ENCODE measurements at regions not wholly inside any gene's neighbourhood (a gene's known extent, or its start where the extent isn't known, plus 50 kb on each side); places are given as distances from the start of the nearest gene placed in this dataset.

DNA sequence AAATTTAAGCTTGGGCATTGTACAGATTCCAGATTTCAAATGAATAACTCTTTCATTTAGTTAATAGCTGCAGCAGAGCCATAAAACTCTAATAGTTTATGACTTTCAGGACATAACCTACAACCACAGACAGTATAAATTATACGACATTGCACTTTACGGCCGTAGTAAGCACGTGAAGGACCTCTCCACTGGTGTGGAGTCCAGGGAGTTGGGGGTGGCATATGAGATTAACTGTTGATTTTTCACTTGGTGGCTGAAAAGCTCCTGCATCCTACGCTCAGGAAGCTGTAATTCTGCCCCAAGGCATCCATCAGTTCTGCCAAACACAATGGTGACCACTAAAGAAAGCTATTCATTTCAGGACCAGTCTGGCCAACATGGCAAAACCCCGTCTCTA, 376.2 kb downstream of the SOX11 start:
- no peak for DNase-seq (ENCODE audit: low spot score)

DNA sequence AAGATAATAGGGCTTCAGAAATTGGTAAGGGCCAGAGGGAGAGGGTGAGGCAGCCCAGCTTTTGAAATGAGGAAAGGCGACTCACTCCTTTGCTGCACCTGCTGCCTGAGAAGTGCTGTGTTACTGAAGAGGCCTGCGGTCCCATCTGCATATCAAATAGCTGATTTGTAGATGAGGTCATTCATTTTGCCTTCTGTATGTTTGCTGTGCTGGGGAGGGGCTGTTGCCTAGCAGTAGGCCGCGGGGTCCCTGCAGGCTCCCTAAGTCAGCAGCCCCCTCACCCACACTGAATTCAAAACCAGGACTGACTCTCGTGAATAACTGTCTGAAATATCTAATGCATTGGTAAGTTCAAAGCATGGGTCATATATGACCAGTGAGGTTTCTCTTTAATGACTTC, 377.2 kb downstream of the SOX11 start:
- DNase-seq (ENCODE audit: low spot score) = no peak

DNA sequence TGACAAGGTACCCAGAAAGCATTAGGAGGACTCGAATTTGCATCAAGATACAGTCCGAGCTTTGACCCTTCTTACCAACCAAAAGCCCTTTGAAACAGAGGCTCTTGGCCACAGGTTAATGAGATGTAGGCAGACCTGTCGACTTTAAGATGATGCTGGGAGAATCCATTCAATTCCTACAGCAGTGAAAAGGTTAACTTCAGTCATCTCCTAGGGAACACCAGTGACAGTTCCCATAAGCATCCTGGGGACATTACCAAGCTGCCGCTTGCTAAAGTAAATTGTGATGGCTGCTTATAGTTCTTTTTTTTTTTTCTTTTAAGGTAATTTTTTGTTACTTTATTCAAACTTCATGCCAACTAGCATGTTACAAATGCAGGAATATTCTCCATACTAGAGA, 379.3 kb downstream of the SOX11 start:
- no peak for DNase-seq (ENCODE audit: low spot score)

DNA sequence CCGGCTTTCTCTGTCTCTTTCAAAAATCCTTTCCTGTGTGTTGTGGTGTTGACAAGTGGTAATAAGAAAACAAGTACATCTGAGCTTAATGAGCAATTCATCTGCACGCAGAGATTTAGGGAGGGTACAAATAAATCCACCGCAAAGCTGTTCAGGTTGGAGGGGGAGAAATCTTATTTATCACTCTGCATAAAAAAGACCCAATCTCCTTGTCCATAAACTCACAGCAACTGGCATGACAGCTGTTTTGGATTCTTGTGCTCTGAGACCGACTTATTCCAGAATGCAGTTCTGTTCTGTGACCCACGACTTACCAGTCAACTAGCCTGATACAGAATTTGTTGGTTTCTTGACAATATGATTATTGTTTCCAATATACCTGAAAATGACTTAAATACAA, 380.1 kb downstream of the SOX11 start:
- DNase-seq (ENCODE audit: low spot score) = no peak

DNA sequence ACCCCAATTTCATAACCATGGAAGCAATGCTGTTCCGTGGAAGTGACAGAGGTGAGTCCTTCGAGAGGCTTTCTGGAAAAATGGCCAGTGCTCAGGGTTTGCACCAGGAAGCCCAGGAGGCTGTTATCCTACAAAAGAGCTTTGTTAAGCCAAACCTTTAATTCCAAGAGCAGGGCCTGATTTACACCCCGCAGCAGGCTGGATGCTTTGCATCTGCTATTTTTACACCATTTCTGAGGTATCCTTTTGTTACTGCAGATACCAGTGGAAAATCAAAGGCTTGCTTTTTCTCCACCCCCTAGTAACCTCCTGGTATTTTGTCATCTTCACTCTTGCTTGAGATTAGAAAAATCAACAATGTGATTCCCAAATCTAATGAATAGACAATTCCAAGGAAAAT, 380.6 kb downstream of the SOX11 start:
- DNase-seq (ENCODE audit: low spot score) = no peak

DNA sequence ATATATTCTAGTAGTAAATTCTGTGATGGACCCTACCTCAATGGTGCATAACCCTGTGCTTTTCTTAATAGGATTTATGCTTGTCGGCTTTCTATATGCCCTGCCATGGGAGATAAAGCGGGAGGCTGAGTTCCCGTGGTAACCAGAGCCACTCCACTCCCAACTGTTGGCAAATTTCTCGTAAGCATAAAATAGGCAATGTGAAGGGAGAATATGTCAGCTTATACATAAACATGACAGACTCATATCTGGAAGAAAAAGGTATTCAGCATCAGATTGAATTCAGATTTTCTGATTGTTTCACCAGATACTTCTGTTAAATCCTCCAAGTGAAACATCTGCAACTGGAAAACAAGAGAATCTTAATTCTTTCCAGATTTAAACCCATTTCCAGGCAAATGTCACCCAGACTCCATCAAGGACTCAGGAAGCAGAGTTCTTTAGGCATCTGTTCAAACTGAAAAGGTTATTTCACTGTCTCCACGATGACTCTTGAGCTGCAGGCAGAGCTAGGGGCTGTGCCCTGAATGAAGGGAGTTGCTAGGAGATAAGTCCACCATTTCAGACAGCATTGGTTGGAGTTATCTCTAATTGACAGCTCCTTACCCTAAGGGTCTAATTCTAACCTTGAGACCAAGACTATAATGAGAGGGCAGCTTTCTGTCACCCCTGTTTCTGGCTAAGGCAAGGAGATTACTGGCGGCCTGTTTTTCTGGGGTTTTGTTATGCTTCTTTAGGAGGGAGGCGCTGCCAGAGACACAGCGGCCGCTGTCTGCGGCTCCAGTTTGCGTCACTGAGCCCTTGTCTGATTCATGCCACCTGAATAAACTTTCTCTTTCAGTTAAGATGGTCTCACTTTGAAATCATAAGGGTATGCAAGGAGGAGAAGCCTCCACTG, 381.3 kb downstream of the SOX11 start:
- DNase-seq (ENCODE audit: low spot score) = no peak

DNA sequence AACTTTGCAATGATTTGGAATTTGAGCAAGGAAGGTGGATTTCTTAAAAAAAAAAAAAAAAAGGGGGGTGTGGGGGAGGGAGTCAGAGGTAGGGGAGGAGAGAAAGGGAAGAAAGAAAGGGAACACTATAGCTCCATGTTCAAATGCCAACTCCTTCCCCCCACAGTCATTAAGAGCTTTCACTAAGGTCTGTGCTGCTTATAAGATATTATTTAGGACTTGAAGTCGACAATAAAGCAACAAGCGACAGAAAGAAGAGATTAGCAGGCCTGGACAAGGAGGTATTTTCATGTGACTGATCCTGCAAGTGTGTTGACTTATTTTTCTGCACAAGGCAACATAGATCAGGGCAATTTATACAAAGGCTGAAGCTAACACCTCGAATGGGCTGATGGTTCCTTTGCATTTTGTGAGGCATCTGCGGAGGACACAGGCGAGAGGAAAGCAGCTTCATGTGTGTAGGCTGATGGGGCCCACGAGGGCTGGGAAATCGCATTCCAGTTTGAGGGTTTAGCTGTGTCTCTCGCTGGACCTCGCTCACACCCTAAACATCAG, 382.0 kb downstream of the SOX11 start:
- DNase-seq (ENCODE audit: low spot score) = no peak

DNA sequence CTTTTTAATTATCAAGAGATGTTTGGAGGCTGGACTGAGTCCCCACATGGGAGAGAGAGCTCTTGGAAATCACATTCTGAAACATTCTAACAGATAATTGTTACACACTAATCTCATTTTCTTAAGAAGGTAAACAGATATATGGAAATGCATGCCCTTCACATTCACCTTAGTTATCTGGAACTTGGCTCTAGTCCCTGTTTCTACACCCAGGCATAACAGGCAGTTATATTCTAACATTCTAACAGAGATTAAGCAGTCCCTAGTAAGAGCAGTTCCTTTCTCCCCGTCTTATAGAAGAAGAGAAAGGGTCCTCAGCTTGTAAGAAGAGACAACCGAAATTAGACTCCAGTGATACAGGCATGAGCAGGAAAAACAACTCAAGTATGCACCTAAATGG, 385.4 kb downstream of the SOX11 start:
- no peak for DNase-seq (ENCODE audit: low spot score)

DNA sequence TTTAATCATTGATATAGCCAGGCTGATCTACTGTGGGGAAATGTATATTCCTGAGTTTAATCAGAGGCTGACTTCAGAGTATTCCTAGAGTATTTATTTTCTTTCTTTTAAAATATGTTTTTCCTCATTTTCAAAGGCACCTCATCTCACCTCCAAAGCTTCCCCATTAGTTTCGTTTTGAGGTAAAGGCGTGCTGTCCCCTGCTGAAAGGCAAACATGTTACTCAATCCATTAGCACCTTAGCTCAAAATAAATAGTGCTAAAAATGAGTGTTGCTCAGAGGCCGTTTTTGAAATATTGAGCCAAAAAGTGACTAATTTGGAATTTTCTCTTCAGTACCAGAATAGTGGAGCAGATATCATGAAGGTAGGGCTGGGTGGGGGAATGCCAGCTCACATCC, 386.2 kb downstream of the SOX11 start:
- no peak for DNase-seq (ENCODE audit: low spot score)

DNA sequence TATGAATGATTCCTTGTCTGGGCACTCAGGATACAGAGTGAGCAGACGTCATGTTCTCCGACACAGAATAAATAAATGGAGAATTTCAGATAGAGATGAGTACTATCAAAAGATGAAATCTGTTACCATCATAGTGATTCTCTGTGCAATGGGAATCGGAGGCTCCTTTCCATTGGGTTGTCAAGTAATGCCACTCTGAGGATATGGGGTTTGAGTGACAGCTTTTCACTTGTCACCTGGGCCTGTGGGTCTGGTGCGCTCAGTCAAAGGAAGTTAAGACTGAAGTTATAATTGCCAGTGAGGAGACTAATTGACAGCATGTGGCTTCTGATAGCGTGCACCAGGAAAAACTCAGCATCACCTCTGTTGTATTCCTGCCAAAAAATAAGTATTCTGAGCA, 387.2 kb downstream of the SOX11 start:
- no peak for DNase-seq (ENCODE audit: low spot score)

DNA sequence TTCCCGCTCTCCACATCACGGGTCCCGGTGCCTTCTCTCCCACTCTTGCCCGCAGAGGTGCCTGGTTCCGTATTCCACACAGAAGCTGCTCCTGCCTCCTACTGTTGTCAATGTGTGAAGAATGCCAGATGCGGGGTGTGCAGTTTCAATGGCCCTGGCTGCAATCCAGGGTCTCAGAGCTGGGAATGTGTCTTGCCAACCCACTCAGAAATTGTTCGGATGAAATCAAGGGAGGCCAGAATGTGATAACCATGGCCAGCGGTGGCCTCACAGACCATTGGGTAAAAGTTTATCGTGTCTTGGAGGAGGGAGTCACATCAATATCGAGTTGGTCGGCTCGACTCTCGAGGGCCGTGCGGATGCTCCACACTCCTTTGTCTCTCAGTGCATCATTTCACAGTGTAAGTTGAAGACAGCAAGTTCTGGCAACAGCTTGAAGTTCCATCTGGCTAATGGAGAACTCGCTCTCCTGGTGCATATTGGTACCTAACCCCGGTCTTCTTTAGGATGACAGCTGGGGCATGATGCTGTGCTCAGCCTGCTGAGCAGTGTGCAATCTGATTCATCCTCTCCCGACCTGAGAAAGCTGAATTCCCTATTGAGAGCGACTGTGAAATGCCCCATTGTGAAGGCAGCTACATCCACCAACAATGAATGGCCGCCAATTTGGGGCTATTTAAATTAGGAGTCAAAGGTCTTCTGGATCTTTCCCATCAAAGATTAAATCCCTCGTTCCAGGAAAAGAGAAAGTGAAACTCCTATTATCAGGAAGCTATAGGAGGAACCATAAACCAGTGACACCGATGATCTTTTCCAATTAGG, 389.0 kb downstream of the SOX11 start:
- DNase-seq (ENCODE audit: low spot score) = no peak

DNA sequence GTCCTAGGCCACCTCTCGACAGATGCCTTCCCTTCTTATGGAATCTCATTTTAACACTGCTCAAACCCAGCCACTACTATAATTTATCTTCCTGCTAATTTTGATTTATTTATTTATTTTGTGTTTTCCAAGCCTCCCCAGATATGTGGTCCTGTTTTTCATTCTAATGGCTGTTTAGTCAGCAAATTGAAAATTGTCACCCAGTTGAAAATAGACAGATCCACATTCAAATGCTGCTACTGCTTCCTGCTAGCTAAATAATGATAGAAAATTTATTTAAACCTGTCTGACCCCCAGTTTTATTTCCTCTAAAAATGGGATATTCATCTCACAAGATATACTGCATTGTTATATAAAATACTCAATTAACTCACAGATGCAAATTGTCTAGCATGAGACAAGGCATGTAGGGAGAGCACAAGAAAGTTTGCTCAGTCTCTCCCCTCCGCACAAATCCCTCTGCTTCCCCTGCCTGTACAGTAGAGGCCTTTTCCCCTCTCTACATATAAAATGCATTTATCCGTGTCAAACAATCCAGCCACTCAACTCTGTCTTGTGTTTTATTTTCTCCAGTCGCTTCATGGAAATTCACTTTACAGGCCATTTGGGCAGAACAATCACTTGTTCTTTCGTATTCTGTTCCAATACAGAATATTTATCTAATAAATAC, 389.9 kb downstream of the SOX11 start:
- DNase-seq (ENCODE audit: low spot score) = no peak

DNA sequence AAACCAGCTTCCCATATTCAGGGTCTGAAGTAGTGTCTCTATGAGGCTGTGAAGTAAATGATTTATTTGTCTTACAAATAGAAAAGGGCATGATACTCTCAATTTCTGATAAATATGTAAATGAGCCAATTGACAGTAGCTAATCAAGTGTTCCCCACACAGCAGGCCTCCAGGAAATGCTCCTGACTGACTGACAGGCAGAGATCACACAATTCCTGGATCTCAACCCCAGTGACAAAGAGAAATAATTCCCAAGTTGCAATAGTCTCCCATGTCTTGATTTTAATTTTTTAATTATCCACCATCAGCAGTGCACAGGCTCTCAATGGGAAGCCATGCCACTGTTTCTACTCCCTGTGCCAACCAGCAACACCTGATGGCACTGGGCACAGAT, 390.4 kb downstream of the SOX11 start:
- no peak for DNase-seq (ENCODE audit: low spot score)

DNA sequence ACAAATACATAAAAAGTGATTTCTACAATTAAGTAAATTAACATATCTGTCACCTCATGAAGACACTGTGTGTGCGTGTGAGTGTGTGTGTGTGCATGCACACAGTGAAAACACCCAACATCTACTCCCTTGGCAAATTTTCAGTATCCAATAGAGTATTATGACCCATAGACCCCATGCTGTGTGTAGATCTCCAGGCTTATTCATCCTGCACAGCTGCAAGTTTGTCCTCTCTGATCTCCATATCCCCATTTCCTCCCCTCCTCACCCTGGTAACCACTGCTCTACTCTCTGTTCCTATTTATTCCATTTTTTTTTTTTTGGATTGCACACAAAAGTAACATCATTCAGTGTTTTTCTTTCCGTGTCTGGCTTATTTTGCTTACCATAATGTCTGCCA, 391.0 kb downstream of the SOX11 start:
- DNase-seq (ENCODE audit: low spot score) = no peak

DNA sequence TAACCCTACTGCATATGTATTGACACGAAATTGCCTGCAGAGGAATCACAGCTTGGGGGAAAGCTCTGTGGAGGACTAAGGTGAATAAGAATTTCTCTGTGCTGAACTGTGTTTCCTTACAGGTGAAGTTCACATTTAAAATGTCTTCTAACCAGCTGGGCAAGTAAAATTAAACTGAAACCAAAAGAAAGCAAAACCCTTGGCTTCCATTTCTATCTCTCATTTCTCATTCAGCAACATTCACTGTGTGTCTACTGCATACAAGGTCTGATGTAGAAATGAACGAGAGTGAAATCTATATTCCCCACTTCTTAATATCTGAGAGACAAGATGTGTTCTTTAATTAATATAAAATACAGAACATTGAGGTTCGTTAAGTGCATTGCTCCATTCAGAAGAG, 397.3 kb downstream of the SOX11 start:
- no peak for DNase-seq (ENCODE audit: low spot score)

DNA sequence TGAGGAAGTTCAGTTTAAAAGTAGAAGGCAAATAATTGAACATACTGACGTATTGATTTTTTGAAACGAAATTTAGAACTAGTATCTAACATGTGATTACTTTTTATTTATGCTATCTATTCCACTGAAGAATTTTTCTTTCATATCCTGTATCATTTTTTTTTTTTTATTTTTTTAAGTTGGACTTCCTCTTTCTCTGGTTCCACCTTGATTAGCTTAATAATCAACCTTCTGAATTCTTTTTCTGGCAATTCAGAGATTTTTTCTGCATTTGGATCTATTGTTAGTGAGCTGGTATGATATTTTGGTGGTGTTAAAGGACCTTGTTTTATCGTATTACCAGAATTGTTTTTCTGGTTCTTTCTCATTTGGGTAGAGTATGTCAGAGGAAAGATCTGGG, 411.2 kb downstream of the SOX11 start:
- no peak for DNase-seq (ENCODE audit: low spot score)

DNA sequence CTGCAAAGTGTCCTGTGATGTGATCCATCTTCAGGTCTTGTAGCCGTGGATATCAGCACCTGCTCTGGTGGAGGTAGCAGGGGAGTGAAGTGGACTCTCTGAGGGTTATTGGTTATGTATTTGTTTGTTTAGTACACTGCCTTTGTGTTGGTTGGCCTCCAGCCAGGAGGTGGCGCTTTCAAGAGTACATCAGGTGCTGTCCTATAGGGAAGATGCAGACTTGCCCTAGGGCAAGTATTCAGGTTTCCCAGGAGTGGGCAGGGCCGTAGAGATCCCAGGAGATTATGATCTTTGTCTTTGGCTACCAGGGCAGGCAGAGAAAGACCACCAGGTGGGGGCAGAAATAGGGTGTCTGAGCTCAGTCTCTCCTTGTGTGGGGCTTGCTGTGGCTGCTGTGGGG, 411.8 kb downstream of the SOX11 start:
- no peak for DNase-seq (ENCODE audit: low spot score)

DNA sequence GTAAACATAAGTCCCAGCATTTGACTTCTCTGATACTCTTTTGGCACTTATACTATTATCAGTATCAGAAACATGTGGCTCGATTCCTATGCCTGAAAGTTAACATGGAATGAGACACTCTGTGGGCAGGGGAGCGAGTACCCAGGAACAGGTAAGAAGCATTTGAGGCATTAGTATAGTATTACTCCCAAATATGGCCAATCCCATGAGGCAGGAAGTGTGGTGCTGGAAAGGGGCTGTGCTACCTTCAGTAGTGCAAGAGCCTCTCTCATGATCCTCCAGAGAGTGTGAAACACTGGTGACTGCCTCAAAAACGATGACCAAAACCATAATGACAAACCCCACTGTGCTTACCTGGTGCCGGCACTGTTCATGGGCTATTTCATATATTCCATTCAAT, 415.1 kb downstream of the SOX11 start:
- DNase-seq (ENCODE audit: low spot score) = no peak

DNA sequence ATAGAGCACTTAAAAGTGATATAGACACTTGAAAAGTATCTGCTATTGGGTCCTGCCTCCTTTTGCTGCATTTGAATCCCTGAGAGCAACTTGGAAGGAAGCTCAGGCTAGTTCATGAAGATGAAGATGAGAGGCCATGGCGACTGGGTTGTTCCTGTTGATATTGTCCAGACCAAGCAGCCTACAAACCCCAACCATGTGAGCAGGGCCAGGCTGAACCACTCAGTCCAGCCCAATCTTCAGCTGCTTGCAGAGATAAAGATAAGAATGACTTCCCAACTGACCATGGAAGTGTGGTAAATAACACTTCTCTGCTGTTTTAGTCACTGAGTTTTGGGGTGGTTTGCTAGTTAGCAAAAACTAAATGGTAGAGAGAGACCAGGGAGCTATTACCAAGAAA, 417.6 kb downstream of the SOX11 start:
- DNase-seq (ENCODE audit: low spot score) = no peak

DNA sequence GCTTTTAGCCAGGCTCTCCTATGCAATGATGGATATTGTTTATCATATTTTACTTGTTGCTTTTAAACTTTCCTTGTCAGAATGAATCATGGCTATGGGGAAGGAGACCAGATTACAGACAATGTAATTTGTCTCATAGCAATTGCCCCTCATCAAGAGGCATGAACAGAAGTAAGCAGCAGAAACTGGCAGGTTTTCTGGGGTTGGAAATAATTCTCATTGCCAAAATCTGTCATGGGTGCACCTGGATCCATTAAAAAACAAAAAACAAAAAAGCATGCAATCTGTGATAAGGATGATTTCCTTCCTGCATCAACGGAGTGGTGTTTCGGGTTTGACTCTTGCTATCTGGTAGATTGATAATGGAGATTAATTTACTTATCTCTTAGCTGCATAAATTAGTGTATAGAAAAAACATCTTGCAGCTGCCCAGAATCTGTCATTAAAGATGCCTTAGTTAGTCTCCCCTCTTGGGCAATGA, 419.6 kb downstream of the SOX11 start:
- DNase-seq (ENCODE audit: low spot score) = no peak

DNA sequence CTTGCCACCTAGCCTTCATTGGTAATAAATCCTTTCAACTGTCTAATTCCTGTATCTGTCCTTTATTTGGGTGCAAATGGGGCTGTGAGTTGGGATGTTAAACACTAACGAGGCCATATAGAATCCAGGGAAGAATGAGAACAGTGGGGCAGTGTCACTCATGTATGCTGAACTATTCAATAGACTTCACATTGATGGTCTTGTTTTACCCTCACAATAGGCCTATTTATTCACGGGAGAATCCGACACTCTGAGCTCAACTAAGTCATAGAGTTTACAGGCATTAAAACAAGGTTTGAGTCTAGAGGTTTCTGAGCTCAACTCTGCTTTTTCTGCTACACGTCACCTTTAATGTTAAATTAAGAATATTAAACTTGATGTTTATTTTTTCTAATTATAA, 421.6 kb downstream of the SOX11 start:
- DNase-seq (ENCODE audit: low spot score) = no peak

DNA sequence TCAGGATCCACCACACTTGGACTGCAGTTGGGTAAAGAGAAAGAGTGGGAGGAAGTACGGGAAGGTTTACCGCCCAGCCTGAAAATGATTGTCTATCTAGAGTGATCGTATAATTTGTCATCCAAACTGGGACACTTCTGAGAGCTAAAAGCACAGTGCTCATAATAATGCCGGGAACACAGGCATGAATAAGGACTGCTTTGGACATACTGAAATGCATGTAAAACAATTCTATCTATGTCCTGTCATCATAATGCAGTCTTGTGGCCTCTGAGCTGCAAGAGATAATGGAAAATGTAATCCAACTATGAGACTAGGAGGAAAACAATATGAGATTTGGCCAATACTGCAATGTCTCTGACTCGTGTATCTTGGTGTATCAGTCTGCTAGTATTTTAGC, 435.5 kb downstream of the SOX11 start:
- no peak for DNase-seq (ENCODE audit: low spot score)
